SU-DHL-6 (cell line): ENCODE measurements at regions not wholly inside any gene's neighbourhood (a gene's known extent, or its start where the extent isn't known, plus 50 kb on each side); places are given as distances from the start of the nearest gene placed in this dataset.

Source experiments
- CTCF ChIP-seq: fragments of 200-600 bp; sonication (generic); IDR thresholded peaks from one replicate; pipeline ENCODE4 v1.5.1; 2017; ENCODE audit warnings: antibody characterized with exemption, mild to moderate bottlenecking, low read length, moderate library complexity; ENCODE audit not compliant: insufficient read depth, poor library complexity, severe bottlenecking
- EZH2phosphoT487 ChIP-seq: fragments of 200-600 bp; sonication (generic), shearing (Covaris generic); conservative IDR thresholded peaks from 2 replicates; pipeline ENCODE4 v1.6.1; 2018; ENCODE audit warnings: mild to moderate bottlenecking, antibody characterized with exemption, low read length, moderate library complexity, mixed read lengths

GRCh38 chr3:87627316-87627715 is 350.9 kb upstream of the POU1F1 start:
- no peak for TF ChIP-seq CTCF
- TF ChIP-seq EZH2phosphoT487 = no peak
